ENCODE measurements at regions not wholly inside any gene's neighbourhood (a gene's known extent, or its start where the extent isn't known, plus 50 kb on each side); places are given as distances from the start of the nearest gene placed in this dataset.

DNA sequence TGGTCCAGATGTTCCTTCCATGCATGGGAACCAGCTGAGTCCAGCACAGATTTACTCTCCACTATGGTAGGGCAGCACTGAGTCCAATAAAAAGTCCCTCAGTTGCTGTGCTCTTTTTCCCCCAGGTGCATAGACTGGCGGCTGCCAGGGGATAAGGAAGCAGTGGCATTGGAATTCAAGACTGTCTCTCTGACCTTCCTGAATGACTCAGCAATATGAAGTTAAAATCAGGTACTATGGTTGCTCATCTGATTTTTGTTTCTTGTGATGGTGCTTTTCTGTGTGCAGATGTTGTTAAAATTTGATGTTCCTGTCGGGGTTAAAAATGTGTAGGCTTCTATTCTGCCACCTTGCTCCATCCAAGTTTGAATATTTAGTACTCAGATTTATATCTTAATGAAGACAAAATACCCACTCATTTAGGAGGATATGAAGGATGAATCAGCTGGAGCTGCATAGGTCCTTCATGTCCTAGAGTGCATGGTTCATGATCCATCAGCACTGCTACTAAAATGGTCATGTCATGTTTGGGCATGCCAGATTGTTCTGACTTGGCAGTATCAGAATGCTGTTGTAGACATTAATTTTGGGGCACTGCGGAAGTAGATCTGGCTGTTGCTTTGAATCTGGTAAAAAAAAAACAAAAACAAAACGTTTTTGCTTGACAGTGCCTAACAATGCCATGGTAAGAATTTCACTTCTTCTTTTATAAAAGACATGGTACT is 321.2 kb upstream of the MAP3K7 start:
- intact Hi-C loops (cut with DNase I) = no loop called here
- WGBS = 73% methylated on average over 4 of the region's 4 CpGs
- Histone ChIP-seq H3K9me3 (ENCODE audit: control insufficient read depth, low read length) (no peaks in the 10 kb centered on the region), H3K27ac (ENCODE audit: low read length) (no peak overlapping the region), H3K27me3 (ENCODE audit: control insufficient read depth, insufficient read depth) (no peaks in the 10 kb centered on the region), H3K4me3 (ENCODE audit: low read length) (no peak overlapping the region), H3K4me1 (ENCODE audit: control insufficient read depth, insufficient read depth, low read length) (no peaks in the 10 kb centered on the region)
- ATAC-seq = no peak
- no peak for DNase-seq

DNA sequence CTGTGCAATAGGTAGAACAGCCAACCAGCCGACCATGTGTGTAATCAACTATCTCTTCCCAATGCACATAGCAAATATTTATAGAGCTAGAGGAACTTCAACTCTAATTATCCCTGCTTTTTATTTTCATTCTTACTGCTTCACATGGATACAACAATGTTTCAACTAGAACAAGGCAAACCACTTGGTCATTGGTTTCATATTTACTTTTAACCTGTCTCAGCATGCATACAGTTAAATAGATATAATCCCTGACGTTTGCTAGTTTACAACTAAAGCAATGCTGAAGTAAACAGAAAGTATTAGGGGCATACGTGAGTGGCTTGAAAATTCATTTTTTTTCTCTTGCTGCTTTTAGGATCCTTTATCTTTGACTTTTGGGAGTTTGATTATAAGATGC is 318.5 kb upstream of the MAP3K7 start:
- intact Hi-C loops (cut with DNase I) = no loop called here
- no peaks in the 10 kb centered on the region for H3K9me3 ChIP-seq (ENCODE audit: control insufficient read depth, low read length)
- no peaks in the 10 kb centered on the region for H3K4me1 ChIP-seq (ENCODE audit: control insufficient read depth, insufficient read depth, low read length)
- ATAC-seq (no peak), DNase-seq (no peak)
- 70% methylated on average over 3 of the region's 3 CpGs for WGBS
- no peaks in the 10 kb centered on the region for H3K27me3 ChIP-seq (ENCODE audit: control insufficient read depth, insufficient read depth)
- no peak overlapping the region for H3K27ac ChIP-seq (ENCODE audit: low read length)
- no peak overlapping the region for H3K4me3 ChIP-seq (ENCODE audit: low read length)

DNA sequence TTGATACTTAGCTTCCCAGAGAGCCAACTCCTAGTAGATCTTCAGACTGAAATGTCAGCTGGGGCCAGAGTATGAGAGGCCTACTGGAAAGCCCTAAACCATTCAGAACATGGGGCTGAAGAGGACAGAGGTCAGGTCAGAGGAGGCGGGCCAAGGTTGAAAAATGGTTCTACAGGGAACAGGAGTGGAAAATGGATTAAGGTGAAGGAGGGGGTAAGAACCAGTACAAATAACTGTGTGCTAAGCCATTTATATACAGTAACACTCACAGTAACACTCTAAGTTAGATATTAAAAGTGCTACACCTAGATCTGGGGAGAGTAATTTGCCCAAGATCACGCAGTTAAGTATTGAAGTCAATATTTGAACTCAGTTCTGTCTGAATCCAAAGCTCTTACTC is 313.2 kb upstream of the MAP3K7 start:
- H3K4me3 ChIP-seq (ENCODE audit: low read length) = no peak overlapping the region
- WGBS = 96% methylated on average over 2 of the region's 2 CpGs
- no peaks in the 10 kb centered on the region for H3K9me3 ChIP-seq (ENCODE audit: control insufficient read depth, low read length)
- H3K4me1 ChIP-seq (ENCODE audit: control insufficient read depth, insufficient read depth, low read length) = no peaks in the 10 kb centered on the region
- no peaks in the 10 kb centered on the region for H3K27me3 ChIP-seq (ENCODE audit: control insufficient read depth, insufficient read depth)
- DNase-seq = no peak
- intact Hi-C loops (cut with DNase I) = no loop called here
- ATAC-seq = no peak
- no peak overlapping the region for H3K27ac ChIP-seq (ENCODE audit: low read length)

DNA sequence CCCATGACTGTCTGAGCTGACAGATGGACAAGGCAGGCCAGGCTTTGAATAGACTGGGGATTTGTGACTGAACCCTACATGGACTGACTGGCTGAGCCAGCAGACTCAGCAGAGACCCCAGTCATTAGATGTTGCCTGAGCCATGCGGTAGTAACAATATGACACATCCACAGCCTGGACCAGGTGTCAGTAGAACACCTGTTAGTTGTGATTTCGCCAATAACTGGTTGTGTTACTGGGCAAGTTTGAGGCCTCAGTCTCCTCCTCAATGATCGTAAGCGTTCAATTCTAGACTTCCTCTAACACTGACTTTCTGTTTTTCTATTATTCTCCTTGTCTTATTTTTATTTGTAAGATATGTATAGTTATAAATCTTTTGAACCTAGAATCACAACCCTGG is 311.9 kb upstream of the MAP3K7 start:
- H3K4me3 ChIP-seq (ENCODE audit: low read length) = no peak overlapping the region
- intact Hi-C loops (cut with DNase I) = no loop called here
- no peak for DNase-seq
- no peak overlapping the region for H3K27ac ChIP-seq (ENCODE audit: low read length)
- ATAC-seq = no peak
- H3K4me1 ChIP-seq (ENCODE audit: control insufficient read depth, insufficient read depth, low read length) = no peaks in the 10 kb centered on the region
- no peaks in the 10 kb centered on the region for H3K27me3 ChIP-seq (ENCODE audit: control insufficient read depth, insufficient read depth)
- WGBS = 92% methylated on average over 4 of the region's 4 CpGs
- no peaks in the 10 kb centered on the region for H3K9me3 ChIP-seq (ENCODE audit: control insufficient read depth, low read length)

DNA sequence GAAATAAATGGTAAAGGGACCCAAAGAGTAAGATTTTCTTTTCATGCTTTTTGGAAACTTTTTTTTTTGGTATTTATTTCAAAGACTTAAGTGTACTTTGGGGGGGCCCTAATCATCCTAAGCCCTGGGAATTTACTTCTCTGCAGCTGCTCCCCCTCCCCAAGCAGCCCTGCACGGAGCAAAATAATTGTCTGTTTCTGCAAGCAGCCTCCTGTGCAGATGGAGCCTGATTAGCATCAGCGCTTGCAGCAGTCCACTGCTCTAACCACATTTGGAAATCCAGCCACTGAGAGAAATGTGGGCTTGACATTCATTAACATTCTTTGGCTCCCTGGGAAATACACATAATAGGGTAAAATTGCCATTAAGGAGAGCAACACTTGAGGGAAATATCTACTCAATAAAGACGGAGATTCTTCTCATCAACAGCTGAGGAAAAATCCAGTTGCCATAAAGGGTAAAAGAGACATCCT is 309.2 kb upstream of the MAP3K7 start:
- H3K9me3 ChIP-seq (ENCODE audit: control insufficient read depth, low read length) = no peaks in the 10 kb centered on the region
- H3K4me3 ChIP-seq (ENCODE audit: low read length) = no peak overlapping the region
- H3K4me1 ChIP-seq (ENCODE audit: control insufficient read depth, insufficient read depth, low read length) = no peaks in the 10 kb centered on the region
- no peak for ATAC-seq
- WGBS = 77% methylated on average over 3 of the region's 3 CpGs
- intact Hi-C loops (cut with DNase I) = no loop called here
- H3K27me3 ChIP-seq (ENCODE audit: control insufficient read depth, insufficient read depth) = no peaks in the 10 kb centered on the region
- H3K27ac ChIP-seq (ENCODE audit: low read length) = no peak overlapping the region
- DNase-seq = no peak

DNA sequence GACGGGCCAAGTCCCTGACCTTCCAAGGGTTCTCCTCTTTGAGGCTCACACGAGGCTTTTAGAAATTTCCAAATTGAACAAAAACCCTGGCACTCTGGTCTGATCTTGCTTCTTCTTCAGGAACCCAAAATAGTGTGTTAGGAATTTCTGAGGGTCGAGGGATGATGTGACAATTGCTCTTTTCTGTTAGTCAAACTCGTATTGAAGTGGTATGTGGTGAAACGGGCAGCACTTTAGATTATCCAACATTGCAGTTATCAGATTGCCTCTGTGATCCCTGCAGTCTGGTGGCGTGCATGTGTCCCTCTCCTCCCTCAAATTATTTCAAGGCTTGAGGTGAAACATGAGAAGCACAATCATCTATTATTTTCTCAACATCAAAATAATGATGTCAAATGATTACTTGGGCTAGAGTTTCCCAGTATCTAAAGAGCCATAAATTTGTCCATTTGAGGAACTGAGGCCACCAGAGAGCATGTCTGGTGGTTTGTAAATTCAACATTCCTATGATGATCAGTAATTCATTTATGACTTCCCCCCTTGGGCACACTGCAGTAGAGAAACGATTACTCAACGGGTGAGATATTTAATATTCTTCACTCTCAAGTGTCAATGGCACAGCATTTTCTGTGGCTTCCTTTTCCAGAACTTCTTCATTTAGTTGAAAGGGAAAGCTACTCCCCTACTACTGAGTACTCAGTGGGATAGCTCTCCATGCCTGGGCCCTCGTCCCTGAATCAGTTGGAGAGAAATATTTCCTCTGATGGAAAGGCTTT is 308.6 kb upstream of the MAP3K7 start:
- H3K4me3 ChIP-seq (ENCODE audit: low read length) = no peak overlapping the region
- no peaks in the 10 kb centered on the region for H3K9me3 ChIP-seq (ENCODE audit: control insufficient read depth, low read length)
- H3K27ac ChIP-seq (ENCODE audit: low read length) = no peak overlapping the region
- ATAC-seq (no peak), DNase-seq (no peak)
- WGBS = 73% methylated on average over 9 of the region's 9 CpGs
- H3K4me1 ChIP-seq (ENCODE audit: control insufficient read depth, insufficient read depth, low read length) = no peaks in the 10 kb centered on the region
- no peaks in the 10 kb centered on the region for H3K27me3 ChIP-seq (ENCODE audit: control insufficient read depth, insufficient read depth)
- intact Hi-C loops (cut with DNase I) = no loop called here

DNA sequence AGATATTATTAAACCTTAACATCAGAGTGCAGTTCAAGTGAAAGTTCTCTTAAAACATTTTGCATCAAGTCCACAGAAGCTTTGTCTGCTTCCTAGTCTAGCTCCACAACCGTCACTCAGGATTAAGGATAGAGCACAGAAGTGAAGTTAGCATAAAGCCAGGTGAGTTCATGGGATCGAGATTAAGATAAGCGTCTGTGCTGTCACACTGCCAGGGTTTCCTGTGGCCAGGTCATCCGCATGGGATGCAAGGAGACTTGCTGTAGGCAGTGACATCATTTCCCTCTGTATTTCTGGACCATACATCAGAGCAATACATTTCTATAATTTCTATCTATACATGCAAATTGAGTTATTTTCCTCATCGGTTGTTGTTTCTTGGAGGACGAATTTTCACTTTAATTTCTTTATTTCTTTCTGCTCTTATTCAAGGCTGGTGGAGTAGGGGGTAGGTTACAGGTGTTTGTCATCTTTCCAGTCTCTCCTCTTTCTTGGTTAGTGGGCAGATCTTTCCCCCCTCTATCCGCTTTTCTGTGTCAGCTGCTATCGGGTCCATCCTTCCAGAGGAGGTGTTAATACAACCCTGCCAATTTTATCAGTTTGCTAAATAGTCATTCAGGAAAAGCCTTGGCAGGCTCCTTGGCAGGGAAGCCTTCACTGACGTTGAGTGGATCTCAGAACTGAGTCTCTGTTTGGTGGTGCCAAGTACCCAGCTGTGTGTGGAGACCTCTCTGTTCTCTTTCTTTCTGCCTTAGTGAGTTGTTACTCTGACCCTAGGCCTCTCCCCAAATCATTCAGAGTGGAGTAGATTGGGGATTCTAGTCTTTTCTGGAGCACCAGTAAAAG is 307.6 kb upstream of the MAP3K7 start:
- intact Hi-C loops (cut with DNase I) = no loop called here
- no peak for ATAC-seq
- H3K27ac ChIP-seq (ENCODE audit: low read length) = no peak overlapping the region
- DNase-seq = no peak
- H3K9me3 ChIP-seq (ENCODE audit: control insufficient read depth, low read length) = no peaks in the 10 kb centered on the region
- H3K27me3 ChIP-seq (ENCODE audit: control insufficient read depth, insufficient read depth) = no peaks in the 10 kb centered on the region
- no peak overlapping the region for H3K4me3 ChIP-seq (ENCODE audit: low read length)
- H3K4me1 ChIP-seq (ENCODE audit: control insufficient read depth, insufficient read depth, low read length) = no peaks in the 10 kb centered on the region
- WGBS = 54% methylated on average over 9 of the region's 9 CpGs

DNA sequence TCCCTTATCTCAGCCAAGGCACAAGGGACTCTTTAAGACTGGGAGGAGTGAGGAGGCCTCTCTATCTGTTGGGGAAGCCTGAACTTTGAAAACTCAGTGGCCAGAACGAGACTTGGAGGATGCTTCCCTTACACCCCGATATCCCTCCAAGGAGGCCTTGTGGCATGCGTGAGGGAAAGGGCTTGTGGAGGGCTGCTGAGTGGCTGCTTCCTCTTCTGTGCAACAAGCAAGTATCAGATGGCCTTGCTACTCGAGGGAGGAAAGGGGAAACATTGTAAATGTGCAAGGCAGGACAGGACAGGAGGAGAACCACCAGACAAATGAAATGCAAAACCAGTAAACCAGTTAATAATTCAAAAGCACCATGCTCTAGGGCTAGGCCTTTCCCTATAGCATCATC is 306.5 kb upstream of the MAP3K7 start:
- WGBS = 81% methylated on average over 4 of the region's 4 CpGs
- Histone ChIP-seq H3K27me3 (ENCODE audit: control insufficient read depth, insufficient read depth) (no peaks in the 10 kb centered on the region), H3K9me3 (ENCODE audit: control insufficient read depth, low read length) (no peaks in the 10 kb centered on the region), H3K4me1 (ENCODE audit: control insufficient read depth, insufficient read depth, low read length) (no peaks in the 10 kb centered on the region), H3K27ac (ENCODE audit: low read length) (no peak overlapping the region), H3K4me3 (ENCODE audit: low read length) (no peak overlapping the region)
- ATAC-seq (no peak), DNase-seq (no peak)
- intact Hi-C loops (cut with DNase I) = no loop called here

DNA sequence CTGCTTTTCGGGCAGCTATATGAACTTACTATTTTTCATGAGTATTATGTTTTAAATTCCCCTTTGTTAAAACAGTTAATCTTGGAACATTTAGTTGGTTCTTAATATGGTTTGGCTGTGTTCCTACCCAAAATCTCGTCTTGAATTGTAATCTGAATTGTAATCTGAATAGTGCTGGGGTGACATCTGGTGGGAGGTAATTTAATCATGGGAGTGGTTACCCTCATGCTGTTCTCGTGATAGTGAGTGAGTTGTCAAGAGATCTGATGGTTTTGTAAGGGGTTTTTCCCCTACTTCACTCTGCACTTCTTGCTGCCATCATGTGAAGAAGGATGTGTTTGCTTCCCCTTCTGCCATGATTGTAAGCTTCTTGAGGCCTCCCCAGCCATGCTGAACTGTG is 305.4 kb upstream of the MAP3K7 start:
- ATAC-seq (no peak), DNase-seq (no peak)
- H3K4me1 ChIP-seq (ENCODE audit: control insufficient read depth, insufficient read depth, low read length) = no peaks in the 10 kb centered on the region
- intact Hi-C loops (cut with DNase I) = no loop called here
- no peak overlapping the region for H3K27ac ChIP-seq (ENCODE audit: low read length)
- H3K4me3 ChIP-seq (ENCODE audit: low read length) = no peak overlapping the region
- 53% methylated on average over 3 of the region's 3 CpGs for WGBS
- no peaks in the 10 kb centered on the region for H3K9me3 ChIP-seq (ENCODE audit: control insufficient read depth, low read length)
- no peaks in the 10 kb centered on the region for H3K27me3 ChIP-seq (ENCODE audit: control insufficient read depth, insufficient read depth)

DNA sequence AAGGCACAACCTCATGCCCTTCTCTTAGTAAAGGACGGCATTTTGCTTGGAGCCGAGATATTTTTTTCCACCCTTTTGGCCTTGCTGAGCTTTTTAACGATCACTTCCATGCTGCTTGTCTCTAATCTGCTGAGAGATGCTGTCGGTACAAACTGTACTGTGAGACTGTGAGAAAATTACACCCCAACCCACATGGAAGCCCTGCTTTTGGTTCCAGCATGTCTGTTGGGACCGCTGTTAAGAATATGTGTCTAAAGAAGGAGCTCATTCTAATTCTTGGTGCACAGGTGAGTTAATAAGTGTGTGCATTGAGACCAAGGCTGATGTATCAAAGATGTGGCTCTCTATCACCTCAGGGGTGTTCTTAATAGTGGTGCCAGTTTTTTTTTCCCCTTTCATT is 304.5 kb upstream of the MAP3K7 start:
- intact Hi-C loops (cut with DNase I) = no loop called here
- no peak for ATAC-seq
- no peaks in the 10 kb centered on the region for H3K4me1 ChIP-seq (ENCODE audit: control insufficient read depth, insufficient read depth, low read length)
- H3K27ac ChIP-seq (ENCODE audit: low read length) = no peak overlapping the region
- H3K27me3 ChIP-seq (ENCODE audit: control insufficient read depth, insufficient read depth) = no peaks in the 10 kb centered on the region
- WGBS = 51% methylated on average over 5 of the region's 5 CpGs
- H3K4me3 ChIP-seq (ENCODE audit: low read length) = no peak overlapping the region
- no peaks in the 10 kb centered on the region for H3K9me3 ChIP-seq (ENCODE audit: control insufficient read depth, low read length)
- DNase-seq = no peak
